HCT116 (cell line): ENCODE measurements at regions not wholly inside any gene's neighbourhood (a gene's known extent, or its start where the extent isn't known, plus 50 kb on each side); places are given as distances from the start of the nearest gene placed in this dataset.

ENCODE experiments used
- ATAC-seq: fragments of 200-7000 bp; cut with Tn5 transposase; 2 replicates; pipeline ENCODE4 v1.9.1; 2020; ENCODE audit warnings: mild to moderate bottlenecking, moderate library complexity
- BruUV-seq: library from RNA; stranded (reverse); fragments of 400-500 nt; replicated peaks from 2 replicates; lab custom pipeline; 2021; lab: Mats Ljungman, UMichigan
- CTCF ChIA-PET: fragments of 300-600 bp; sonication (Branson Sonifier 250); formaldehyde crosslinking; loops from one replicate; lab custom pipeline; 2021; ENCODE audit warnings: antibody characterized with exemption; lab: Charles Lee
- POLR2A ChIA-PET: fragments of 300-600, 350-600 bp; sonication (Branson Sonifier 250); formaldehyde crosslinking; loops from one replicate; lab custom pipeline; 2021; ENCODE audit warnings: antibody characterized with exemption; lab: Charles Lee
- RAD21 ChIA-PET, 2 experiments: fragments of 300-600 bp; sonication (Branson Sonifier 250); formaldehyde crosslinking; loops; one replicate each; lab custom pipeline; 2023; ENCODE audit warnings: low total read pairs in 2 of 2; ENCODE audit not compliant: uncharacterized antibody in 2 of 2, unreplicated experiment in 2 of 2, low non-redundant PET in 1 of 2; lab: Charles Lee
- DNase-seq: peaks from one replicate; pipeline ENCODE4 v3.0.0-alpha.2; 2010; ENCODE audit warnings: low read depth, low spot score
- H2AFZ ChIP-seq: fragments of 200-600 bp; shearing (Covaris generic), sonication (generic); 2 replicates; pipeline ENCODE4 v1.6.1; 2017; ENCODE audit warnings: low read depth, mixed run types, mixed read lengths, antibody characterized with exemption, low read length; ENCODE audit not compliant: poor library complexity, severe bottlenecking
- H3K27ac ChIP-seq: 2 replicates; pipeline ENCODE4 v1.5.1; 2012; ENCODE audit warnings: low read depth, low read length
- H3K27me3 ChIP-seq: fragments of 200-600 bp; sonication (generic); 2 replicates; pipeline ENCODE4 v1.6.1; 2016; ENCODE audit warnings: mixed run types, low read length, mixed read lengths; ENCODE audit not compliant: insufficient read depth
- H3K36me3 ChIP-seq, 2 experiments: fragments of 200-500 bp in 1 of 2; fragments of 200-600 bp in 1 of 2; sonication (Bioruptor generic) in 1 of 2; sonication (generic) in 1 of 2; 2 replicates each; pipeline versions ENCODE4 v1.5.1 to v1.6.1; 2014 to 2016; ENCODE audit warnings: low read length in 2 of 2, inconsistent platforms in 1 of 2, mixed read lengths in 1 of 2, mixed run types in 1 of 2; ENCODE audit not compliant: insufficient read depth in 2 of 2, control insufficient read depth in 1 of 2
- H3K4me1 ChIP-seq, 2 experiments: fragments of 200-600 bp in 1 of 2; sonication (generic) in 1 of 2; 2 replicates each; pipeline versions ENCODE4 v1.5.1 to v1.6.1; 2012 to 2017; ENCODE audit warnings: low read length in 2 of 2, inconsistent platforms in 1 of 2, mild to moderate bottlenecking in 1 of 2, mixed read lengths in 1 of 2, mixed run types in 1 of 2, moderate library complexity in 1 of 2; ENCODE audit not compliant: insufficient read depth in 2 of 2, control insufficient read depth in 1 of 2
- H3K4me2 ChIP-seq: fragments of 200-600 bp; sonication (generic); 2 replicates; pipeline ENCODE4 v1.6.1; 2017; ENCODE audit warnings: mixed run types, low read length, mixed read lengths
- H3K4me3 ChIP-seq, 2 experiments: fragments of 200-600 bp in 1 of 2; sonication (generic) in 1 of 2; replicated peaks in 1 of 2; 2 replicates each; pipeline ENCODE4 v1.5.1; 2011 to 2016; ENCODE audit warnings: low read length in 2 of 2, control low read depth in 1 of 2, low read depth in 1 of 2, mild to moderate bottlenecking in 1 of 2, mixed read lengths in 1 of 2, mixed run types in 1 of 2
- H3K79me2 ChIP-seq: fragments of 200-600 bp; sonication (generic); 2 replicates; pipeline ENCODE4 v1.6.1; 2017; ENCODE audit warnings: mild to moderate bottlenecking, mixed run types, low read length, moderate library complexity, mixed read lengths; ENCODE audit not compliant: insufficient read depth
- H3K9ac ChIP-seq: fragments of 200-600 bp; sonication (generic); 2 replicates; pipeline ENCODE4 v1.6.1; 2016; ENCODE audit warnings: low read length, mixed read lengths
- H3K9me2 ChIP-seq: fragments of 200-600 bp; sonication (generic), shearing (Covaris generic); 2 replicates; pipeline ENCODE4 v1.6.1; 2017; ENCODE audit warnings: mixed run types, mild to moderate bottlenecking, moderate library complexity; ENCODE audit not compliant: insufficient read depth
- H3K9me3 ChIP-seq, 2 experiments: fragments of 200-500 bp in 1 of 2; fragments of 200-600 bp in 1 of 2; sonication (Bioruptor generic) in 1 of 2; sonication (generic) in 1 of 2; 2 replicates each; pipeline ENCODE4 v1.6.1; 2014 to 2017; ENCODE audit warnings: low read length in 2 of 2, mixed read lengths in 2 of 2, inconsistent platforms in 1 of 2, low read depth in 1 of 2, mild to moderate bottlenecking in 1 of 2, mixed run types in 1 of 2, moderate library complexity in 1 of 2; ENCODE audit not compliant: control insufficient read depth in 1 of 2, insufficient read depth in 1 of 2
- H4K20me1 ChIP-seq: fragments of 200-600 bp; sonication (generic), shearing (Covaris generic); 2 replicates; pipeline ENCODE4 v1.6.1; 2017; ENCODE audit warnings: mixed run types, mild to moderate bottlenecking, moderate library complexity; ENCODE audit not compliant: insufficient read depth
- CBX3 ChIP-seq: IDR thresholded peaks from 2 replicates; pipeline ENCODE4 v1.6.1; 2012; ENCODE audit warnings: low read depth
- CEBPB ChIP-seq: IDR thresholded peaks from 2 replicates; pipeline ENCODE4 v1.6.1; 2012; ENCODE audit warnings: low read depth
- EGR1 ChIP-seq: IDR thresholded peaks from 2 replicates; pipeline ENCODE4 v1.6.1; 2012; ENCODE audit warnings: low read depth
- ELF1 ChIP-seq: IDR thresholded peaks from 2 replicates; pipeline ENCODE4 v1.6.1; 2012; ENCODE audit warnings: low read depth, borderline replicate concordance
- EZH2 ChIP-seq: fragments of 200-600 bp; sonication (generic); IDR thresholded peaks from 2 replicates; pipeline ENCODE4 v1.6.1; 2017; ENCODE audit warnings: antibody characterized with exemption, mixed run types
- EZH2phosphoT487 ChIP-seq: fragments of 200-600 bp; IDR thresholded peaks from 2 replicates; pipeline ENCODE4 v1.6.1; 2018; ENCODE audit warnings: antibody characterized with exemption, borderline replicate concordance
- FOSL1 ChIP-seq: IDR thresholded peaks from 2 replicates; pipeline ENCODE4 v1.6.1; 2012; ENCODE audit warnings: low read depth
- JUND ChIP-seq: IDR thresholded peaks from 2 replicates; pipeline ENCODE4 v1.6.1; 2012
- POLR2A ChIP-seq: IDR thresholded peaks from 2 replicates; pipeline ENCODE4 v1.7.0; 2011; ENCODE audit warnings: borderline replicate concordance; ENCODE audit not compliant: insufficient read depth, insufficient read length; ENCODE audit errors: extremely low read depth
- POLR2AphosphoS5 ChIP-seq: IDR thresholded peaks from 2 replicates; pipeline ENCODE4 v1.6.1; 2011; ENCODE audit warnings: mild to moderate bottlenecking, low read depth, low read length, moderate library complexity
- RAD21 ChIP-seq: IDR thresholded peaks from 2 replicates; pipeline ENCODE4 v1.6.1; 2012; ENCODE audit warnings: low read depth, mild to moderate bottlenecking
- SP1 ChIP-seq: IDR thresholded peaks from 2 replicates; pipeline ENCODE4 v1.6.1; 2012; ENCODE audit warnings: low read depth
- SRF ChIP-seq: IDR thresholded peaks from 2 replicates; pipeline ENCODE4 v1.6.1; 2012; ENCODE audit warnings: low read depth
- TCF7L2 ChIP-seq: IDR thresholded peaks from 2 replicates; pipeline ENCODE4 v1.7.0; 2011; ENCODE audit warnings: borderline replicate concordance, inconsistent platforms; ENCODE audit not compliant: insufficient read depth, insufficient read length; ENCODE audit errors: extremely low read depth
- ZNF274 ChIP-seq: fragments of 200-500 bp; sonication (Bioruptor generic); IDR thresholded peaks from 2 replicates; pipeline ENCODE4 v1.6.1; 2014; ENCODE audit warnings: mild to moderate bottlenecking, low read depth, low read length, inconsistent platforms
- intact Hi-C: fragments of 100-400 bp; cut with micrococcal nuclease; formaldehyde crosslinking; loops from 2 replicates; pipeline ENCODE4 v1.10.0; 2022
- TF ChIP-seq, protein P1 (sequence below): IDR thresholded peaks from 2 replicates; pipeline ENCODE4 v1.6.1; 2011; ENCODE audit warnings: mild to moderate bottlenecking, low read length, moderate library complexity; ENCODE audit not compliant: insufficient replicate concordance; ENCODE audit errors: extremely low read depth
- TF ChIP-seq, protein P2 (sequence below): IDR thresholded peaks from 2 replicates; pipeline ENCODE4 v1.6.1; 2012
- TF ChIP-seq, protein P3 (sequence below): IDR thresholded peaks from 2 replicates; pipeline ENCODE4 v1.6.1; 2012; ENCODE audit warnings: low read depth
- TF ChIP-seq, protein P4 (sequence below), 3 experiments: fragments of 200-600 bp in 1 of 3; sonication (generic) in 1 of 3; IDR thresholded peaks in 2 of 3; conservative IDR thresholded peaks in 1 of 3; 2 replicates each; pipeline ENCODE4 v1.5.1; 2012 to 2017; ENCODE audit warnings: low read depth in 2 of 3, low read length in 2 of 3, antibody characterized with exemption in 1 of 3, borderline replicate concordance in 1 of 3, control low read depth in 1 of 3, mild to moderate bottlenecking in 1 of 3, mixed read lengths in 1 of 3, mixed run types in 1 of 3, moderate library complexity in 1 of 3; ENCODE audit not compliant: insufficient read depth in 1 of 3
- TF ChIP-seq, protein P5 (sequence below): IDR thresholded peaks from 2 replicates; pipeline ENCODE4 v1.6.1; 2012

DNA sequence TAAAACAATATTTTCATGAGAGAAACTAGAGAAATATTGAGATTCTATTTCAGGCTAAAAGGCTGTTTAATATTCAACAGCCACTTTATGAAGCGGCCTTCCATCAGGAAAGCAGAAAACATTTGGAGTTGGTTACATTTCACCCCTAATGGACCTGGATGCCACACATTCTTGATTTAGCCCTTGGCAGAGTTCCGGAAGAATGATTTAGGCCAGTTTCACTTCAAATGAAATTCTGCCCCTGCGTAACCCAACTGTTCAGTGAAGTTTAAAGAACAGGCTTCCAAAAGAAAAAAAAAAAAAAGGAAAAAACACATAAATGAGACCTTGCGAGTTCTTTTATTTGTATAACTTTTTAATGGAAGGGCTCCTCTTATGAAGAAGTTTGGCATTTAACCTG is 239.2 kb upstream of the AKR1E2 start:
- POLR2A ChIA-PET: no interaction called here
- intact Hi-C loops: no loop called here
- Histone ChIP-seq H3K4me3 (no peak overlapping the region), H3K4me2 (no peak overlapping the region), H3K27me3 (no peaks in the 10 kb centered on the region), H3K9me3 (no peaks in the 10 kb centered on the region), H2AFZ (no peak overlapping the region), H3K9ac (no peak overlapping the region), H3K4me1 (no peaks in the 10 kb centered on the region), H3K9me2 (no peaks in the 10 kb centered on the region), H3K27ac (no peak overlapping the region), H3K36me3 (no peaks in the 10 kb centered on the region), H3K79me2 (no peaks in the 10 kb centered on the region), H4K20me1 (no peaks in the 10 kb centered on the region)
- BruUV-seq: no TSS peak
- no peak for DNase-seq
- ATAC-seq: no peak
- RAD21 ChIA-PET: no interaction called here
- CTCF ChIA-PET: no interaction called here
- TF ChIP-seq RAD21: no peak
- TF ChIP-seq POLR2AphosphoS5: no peak
- TF ChIP-seq CEBPB: no peak
- TF ChIP-seq, protein P1, sequence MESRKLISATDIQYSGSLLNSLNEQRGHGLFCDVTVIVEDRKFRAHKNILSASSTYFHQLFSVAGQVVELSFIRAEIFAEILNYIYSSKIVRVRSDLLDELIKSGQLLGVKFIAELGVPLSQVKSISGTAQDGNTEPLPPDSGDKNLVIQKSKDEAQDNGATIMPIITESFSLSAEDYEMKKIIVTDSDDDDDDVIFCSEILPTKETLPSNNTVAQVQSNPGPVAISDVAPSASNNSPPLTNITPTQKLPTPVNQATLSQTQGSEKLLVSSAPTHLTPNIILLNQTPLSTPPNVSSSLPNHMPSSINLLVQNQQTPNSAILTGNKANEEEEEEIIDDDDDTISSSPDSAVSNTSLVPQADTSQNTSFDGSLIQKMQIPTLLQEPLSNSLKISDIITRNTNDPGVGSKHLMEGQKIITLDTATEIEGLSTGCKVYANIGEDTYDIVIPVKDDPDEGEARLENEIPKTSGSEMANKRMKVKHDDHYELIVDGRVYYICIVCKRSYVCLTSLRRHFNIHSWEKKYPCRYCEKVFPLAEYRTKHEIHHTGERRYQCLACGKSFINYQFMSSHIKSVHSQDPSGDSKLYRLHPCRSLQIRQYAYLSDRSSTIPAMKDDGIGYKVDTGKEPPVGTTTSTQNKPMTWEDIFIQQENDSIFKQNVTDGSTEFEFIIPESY: no peak
- no peak for TF ChIP-seq CBX3
- TF ChIP-seq EZH2: no peak
- TF ChIP-seq, protein P2, sequence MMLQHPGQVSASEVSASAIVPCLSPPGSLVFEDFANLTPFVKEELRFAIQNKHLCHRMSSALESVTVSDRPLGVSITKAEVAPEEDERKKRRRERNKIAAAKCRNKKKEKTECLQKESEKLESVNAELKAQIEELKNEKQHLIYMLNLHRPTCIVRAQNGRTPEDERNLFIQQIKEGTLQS: no peak
- no peak for TF ChIP-seq FOSL1
- TF ChIP-seq ZNF274: no peak
- TF ChIP-seq SP1: no peak
- no peak for TF ChIP-seq SRF
- TF ChIP-seq, protein P3, sequence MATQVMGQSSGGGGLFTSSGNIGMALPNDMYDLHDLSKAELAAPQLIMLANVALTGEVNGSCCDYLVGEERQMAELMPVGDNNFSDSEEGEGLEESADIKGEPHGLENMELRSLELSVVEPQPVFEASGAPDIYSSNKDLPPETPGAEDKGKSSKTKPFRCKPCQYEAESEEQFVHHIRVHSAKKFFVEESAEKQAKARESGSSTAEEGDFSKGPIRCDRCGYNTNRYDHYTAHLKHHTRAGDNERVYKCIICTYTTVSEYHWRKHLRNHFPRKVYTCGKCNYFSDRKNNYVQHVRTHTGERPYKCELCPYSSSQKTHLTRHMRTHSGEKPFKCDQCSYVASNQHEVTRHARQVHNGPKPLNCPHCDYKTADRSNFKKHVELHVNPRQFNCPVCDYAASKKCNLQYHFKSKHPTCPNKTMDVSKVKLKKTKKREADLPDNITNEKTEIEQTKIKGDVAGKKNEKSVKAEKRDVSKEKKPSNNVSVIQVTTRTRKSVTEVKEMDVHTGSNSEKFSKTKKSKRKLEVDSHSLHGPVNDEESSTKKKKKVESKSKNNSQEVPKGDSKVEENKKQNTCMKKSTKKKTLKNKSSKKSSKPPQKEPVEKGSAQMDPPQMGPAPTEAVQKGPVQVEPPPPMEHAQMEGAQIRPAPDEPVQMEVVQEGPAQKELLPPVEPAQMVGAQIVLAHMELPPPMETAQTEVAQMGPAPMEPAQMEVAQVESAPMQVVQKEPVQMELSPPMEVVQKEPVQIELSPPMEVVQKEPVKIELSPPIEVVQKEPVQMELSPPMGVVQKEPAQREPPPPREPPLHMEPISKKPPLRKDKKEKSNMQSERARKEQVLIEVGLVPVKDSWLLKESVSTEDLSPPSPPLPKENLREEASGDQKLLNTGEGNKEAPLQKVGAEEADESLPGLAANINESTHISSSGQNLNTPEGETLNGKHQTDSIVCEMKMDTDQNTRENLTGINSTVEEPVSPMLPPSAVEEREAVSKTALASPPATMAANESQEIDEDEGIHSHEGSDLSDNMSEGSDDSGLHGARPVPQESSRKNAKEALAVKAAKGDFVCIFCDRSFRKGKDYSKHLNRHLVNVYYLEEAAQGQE: no peak
- TF ChIP-seq, protein P4, sequence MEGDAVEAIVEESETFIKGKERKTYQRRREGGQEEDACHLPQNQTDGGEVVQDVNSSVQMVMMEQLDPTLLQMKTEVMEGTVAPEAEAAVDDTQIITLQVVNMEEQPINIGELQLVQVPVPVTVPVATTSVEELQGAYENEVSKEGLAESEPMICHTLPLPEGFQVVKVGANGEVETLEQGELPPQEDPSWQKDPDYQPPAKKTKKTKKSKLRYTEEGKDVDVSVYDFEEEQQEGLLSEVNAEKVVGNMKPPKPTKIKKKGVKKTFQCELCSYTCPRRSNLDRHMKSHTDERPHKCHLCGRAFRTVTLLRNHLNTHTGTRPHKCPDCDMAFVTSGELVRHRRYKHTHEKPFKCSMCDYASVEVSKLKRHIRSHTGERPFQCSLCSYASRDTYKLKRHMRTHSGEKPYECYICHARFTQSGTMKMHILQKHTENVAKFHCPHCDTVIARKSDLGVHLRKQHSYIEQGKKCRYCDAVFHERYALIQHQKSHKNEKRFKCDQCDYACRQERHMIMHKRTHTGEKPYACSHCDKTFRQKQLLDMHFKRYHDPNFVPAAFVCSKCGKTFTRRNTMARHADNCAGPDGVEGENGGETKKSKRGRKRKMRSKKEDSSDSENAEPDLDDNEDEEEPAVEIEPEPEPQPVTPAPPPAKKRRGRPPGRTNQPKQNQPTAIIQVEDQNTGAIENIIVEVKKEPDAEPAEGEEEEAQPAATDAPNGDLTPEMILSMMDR (IDR thresholded peaks at IDR 0.05 in 2 of 3, conservative IDR thresholded peaks at IDR 0.05 in 1 of 3; ENCODE audit: borderline replicate concordance in 1 of 3, insufficient read depth in 1 of 3, low read depth in 2 of 3, low read length in 2 of 3): no peak
- no peak for TF ChIP-seq ELF1
- TF ChIP-seq POLR2A: no peak
- no peak for TF ChIP-seq TCF7L2
- no peak for TF ChIP-seq JUND
- TF ChIP-seq EGR1: no peak
- TF ChIP-seq, protein P5, sequence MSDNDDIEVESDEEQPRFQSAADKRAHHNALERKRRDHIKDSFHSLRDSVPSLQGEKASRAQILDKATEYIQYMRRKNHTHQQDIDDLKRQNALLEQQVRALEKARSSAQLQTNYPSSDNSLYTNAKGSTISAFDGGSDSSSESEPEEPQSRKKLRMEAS: no peak
- TF ChIP-seq EZH2phosphoT487: no peak
